Tibial nerve (tissue), 3 donors: ENCODE measurements at regions not wholly inside any gene's neighbourhood (a gene's known extent, or its start where the extent isn't known, plus 50 kb on each side); places are given as distances from the start of the nearest gene placed in this dataset.

Source experiments
- POLR2A ChIP-seq, 2 donors: fragments of 450-650 bp; IDR thresholded peaks; one replicate each; pipeline ENCODE4 v1.6.1; 2017; ENCODE audit warnings: antibody characterized with exemption in 2 of 2, mild to moderate bottlenecking in 2 of 2, moderate library complexity in 2 of 2
- TF ChIP-seq, protein P1 (sequence below), 5 experiments: fragments of 200-600 bp in 3 of 5; fragments of 450-650 bp in 2 of 5; sonication (generic) in 3 of 5; IDR thresholded peaks; one replicate each; pipeline ENCODE4 v1.5.1; 2016 to 2019; ENCODE audit warnings: antibody characterized with exemption in 5 of 5, mild to moderate bottlenecking in 3 of 5, moderate library complexity in 2 of 5

DNA sequence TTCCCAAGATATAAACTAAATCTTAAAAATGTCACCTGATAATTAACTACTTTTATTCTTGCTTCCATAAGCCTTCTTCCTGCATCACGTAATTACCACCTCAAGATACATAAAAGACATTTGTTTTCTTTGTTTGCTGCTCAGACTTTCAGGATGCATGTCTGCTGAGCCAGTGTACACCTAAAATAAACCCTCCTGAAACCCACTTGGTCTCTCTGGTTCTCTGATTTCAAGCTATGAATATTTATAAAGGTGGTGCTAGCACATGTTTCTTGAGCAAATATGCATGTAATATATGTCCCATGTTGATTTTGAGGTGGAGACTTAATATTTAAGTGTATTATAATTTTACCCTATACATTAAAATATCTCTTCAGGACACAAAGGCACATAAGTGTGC, 1627.7 kb upstream of the CDH9 start:
- TF ChIP-seq, protein P1, sequence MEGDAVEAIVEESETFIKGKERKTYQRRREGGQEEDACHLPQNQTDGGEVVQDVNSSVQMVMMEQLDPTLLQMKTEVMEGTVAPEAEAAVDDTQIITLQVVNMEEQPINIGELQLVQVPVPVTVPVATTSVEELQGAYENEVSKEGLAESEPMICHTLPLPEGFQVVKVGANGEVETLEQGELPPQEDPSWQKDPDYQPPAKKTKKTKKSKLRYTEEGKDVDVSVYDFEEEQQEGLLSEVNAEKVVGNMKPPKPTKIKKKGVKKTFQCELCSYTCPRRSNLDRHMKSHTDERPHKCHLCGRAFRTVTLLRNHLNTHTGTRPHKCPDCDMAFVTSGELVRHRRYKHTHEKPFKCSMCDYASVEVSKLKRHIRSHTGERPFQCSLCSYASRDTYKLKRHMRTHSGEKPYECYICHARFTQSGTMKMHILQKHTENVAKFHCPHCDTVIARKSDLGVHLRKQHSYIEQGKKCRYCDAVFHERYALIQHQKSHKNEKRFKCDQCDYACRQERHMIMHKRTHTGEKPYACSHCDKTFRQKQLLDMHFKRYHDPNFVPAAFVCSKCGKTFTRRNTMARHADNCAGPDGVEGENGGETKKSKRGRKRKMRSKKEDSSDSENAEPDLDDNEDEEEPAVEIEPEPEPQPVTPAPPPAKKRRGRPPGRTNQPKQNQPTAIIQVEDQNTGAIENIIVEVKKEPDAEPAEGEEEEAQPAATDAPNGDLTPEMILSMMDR (IDR thresholded peaks at IDR 0.05) = no peak
- TF ChIP-seq POLR2A (IDR thresholded peaks at IDR 0.05) = no peak
